ENCODE measurements at regions not wholly inside any gene's neighbourhood (a gene's known extent, or its start where the extent isn't known, plus 50 kb on each side); places are given as distances from the start of the nearest gene placed in this dataset.

GRCh38 chr6:91572878-91573277 is 986.0 kb upstream of the MAP3K7 start:
- in situ Hi-C loops (cut with MboI; ENCODE audit: low sequenced_read_pairs, unreplicated experiment) = no loop called here
- TF ChIP-seq CTCF (IDR thresholded peaks at IDR 0.05; ENCODE audit: borderline replicate concordance, control extremely low read depth, extremely low read depth, insufficient read depth, missing control alignments) = no peak
- DNase-seq (ENCODE audit: low spot score) = no peak

GRCh38 chr6:91569071-91569470 is 982.2 kb upstream of the MAP3K7 start:
- in situ Hi-C loops (cut with MboI; ENCODE audit: low sequenced_read_pairs, unreplicated experiment) = no loop called here
- no peak for DNase-seq (ENCODE audit: low spot score)
- no peak for TF ChIP-seq CTCF (IDR thresholded peaks at IDR 0.05; ENCODE audit: borderline replicate concordance, control extremely low read depth, extremely low read depth, insufficient read depth, missing control alignments)

- no peak for DNase-seq (ENCODE audit: low spot score)
- in situ Hi-C loops (cut with MboI; ENCODE audit: low sequenced_read_pairs, unreplicated experiment) = no loop called here
- no peak for TF ChIP-seq CTCF (IDR thresholded peaks at IDR 0.05; ENCODE audit: borderline replicate concordance, control extremely low read depth, extremely low read depth, insufficient read depth, missing control alignments)
Observed at GRCh38 chr6:91566467-91566866, 979.6 kb upstream of the MAP3K7 start.

- no peak for TF ChIP-seq CTCF (IDR thresholded peaks at IDR 0.05; ENCODE audit: borderline replicate concordance, control extremely low read depth, extremely low read depth, insufficient read depth, missing control alignments)
- DNase-seq (ENCODE audit: low spot score) = no peak
- in situ Hi-C loops (cut with MboI; ENCODE audit: low sequenced_read_pairs, unreplicated experiment) = no loop called here
Observed at GRCh38 chr6:91565207-91565606, 978.3 kb upstream of the MAP3K7 start.

- no peak for DNase-seq (ENCODE audit: low spot score)
- in situ Hi-C loops (cut with MboI; ENCODE audit: low sequenced_read_pairs, unreplicated experiment) = no loop called here
- no peak for TF ChIP-seq CTCF (IDR thresholded peaks at IDR 0.05; ENCODE audit: borderline replicate concordance, control extremely low read depth, extremely low read depth, insufficient read depth, missing control alignments)
Observed at GRCh38 chr6:91562955-91563354, 976.1 kb upstream of the MAP3K7 start.

- in situ Hi-C loops (cut with MboI; ENCODE audit: low sequenced_read_pairs, unreplicated experiment) = no loop called here
- DNase-seq (ENCODE audit: low spot score) = no peak
- TF ChIP-seq CTCF (IDR thresholded peaks at IDR 0.05; ENCODE audit: borderline replicate concordance, control extremely low read depth, extremely low read depth, insufficient read depth, missing control alignments) = no peak
Observed at GRCh38 chr6:91560409-91560808, 973.5 kb upstream of the MAP3K7 start.

- TF ChIP-seq CTCF (IDR thresholded peaks at IDR 0.05; ENCODE audit: borderline replicate concordance, control extremely low read depth, extremely low read depth, insufficient read depth, missing control alignments) = no peak
- no peak for DNase-seq (ENCODE audit: low spot score)
- in situ Hi-C loops (cut with MboI; ENCODE audit: low sequenced_read_pairs, unreplicated experiment) = no loop called here
Observed at GRCh38 chr6:91540902-91541301, 954.0 kb upstream of the MAP3K7 start.

Data from GM13976 (cell line).